ENCODE measurements at regions not wholly inside any gene's neighbourhood (a gene's known extent, or its start where the extent isn't known, plus 50 kb on each side); places are given as distances from the start of the nearest gene placed in this dataset.

DNA sequence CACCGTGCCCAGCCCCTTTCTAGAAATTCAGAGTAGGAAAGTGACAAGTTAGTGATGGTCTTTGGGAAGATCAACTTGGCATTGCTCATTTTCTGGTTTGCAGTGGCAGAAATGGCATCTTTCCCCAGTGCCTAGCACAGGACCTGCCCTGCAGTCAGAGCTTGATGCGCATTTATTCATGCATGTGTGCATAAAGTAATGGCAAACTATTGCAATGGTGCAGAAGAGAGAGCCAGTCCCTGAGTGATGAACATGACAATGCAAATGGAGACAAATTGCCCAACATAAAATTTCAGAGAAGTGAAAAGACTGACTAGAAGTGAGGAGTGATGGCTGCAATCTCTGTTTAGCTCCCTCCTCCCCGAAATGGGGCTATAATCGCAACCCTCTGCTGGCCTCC lies 268.2 kb downstream of the CCSER2 start:
- TF ChIP-seq, protein P1, sequence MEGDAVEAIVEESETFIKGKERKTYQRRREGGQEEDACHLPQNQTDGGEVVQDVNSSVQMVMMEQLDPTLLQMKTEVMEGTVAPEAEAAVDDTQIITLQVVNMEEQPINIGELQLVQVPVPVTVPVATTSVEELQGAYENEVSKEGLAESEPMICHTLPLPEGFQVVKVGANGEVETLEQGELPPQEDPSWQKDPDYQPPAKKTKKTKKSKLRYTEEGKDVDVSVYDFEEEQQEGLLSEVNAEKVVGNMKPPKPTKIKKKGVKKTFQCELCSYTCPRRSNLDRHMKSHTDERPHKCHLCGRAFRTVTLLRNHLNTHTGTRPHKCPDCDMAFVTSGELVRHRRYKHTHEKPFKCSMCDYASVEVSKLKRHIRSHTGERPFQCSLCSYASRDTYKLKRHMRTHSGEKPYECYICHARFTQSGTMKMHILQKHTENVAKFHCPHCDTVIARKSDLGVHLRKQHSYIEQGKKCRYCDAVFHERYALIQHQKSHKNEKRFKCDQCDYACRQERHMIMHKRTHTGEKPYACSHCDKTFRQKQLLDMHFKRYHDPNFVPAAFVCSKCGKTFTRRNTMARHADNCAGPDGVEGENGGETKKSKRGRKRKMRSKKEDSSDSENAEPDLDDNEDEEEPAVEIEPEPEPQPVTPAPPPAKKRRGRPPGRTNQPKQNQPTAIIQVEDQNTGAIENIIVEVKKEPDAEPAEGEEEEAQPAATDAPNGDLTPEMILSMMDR (IDR thresholded peaks at IDR 0.05): no peak
- no peak for TF ChIP-seq ZFX (IDR thresholded peaks at IDR 0.05; ENCODE audit: borderline replicate concordance)

Data from 22Rv1 (cell line).